Left ventricle myocardium inferior (tissue), 1 donor: ENCODE measurements at regions not wholly inside any gene's neighbourhood (a gene's known extent, or its start where the extent isn't known, plus 50 kb on each side); places are given as distances from the start of the nearest gene placed in this dataset.

Experiments used
- DNase-seq: peaks from one replicate; pipeline ENCODE4 v3.0.0-alpha.2; 2020
- H3K27ac ChIP-seq: fragments of 200-600 bp; replicated peaks from 2 replicates; pipeline ENCODE4 v1.8.0; 2021
- H3K27me3 ChIP-seq: fragments of 200-600 bp; 2 replicates; pipeline ENCODE4 v1.8.0; 2021; ENCODE audit warnings: low read depth
- H3K36me3 ChIP-seq: fragments of 200-600 bp; 2 replicates; pipeline ENCODE4 v1.8.0; 2021
- H3K4me1 ChIP-seq: fragments of 200-600 bp; 2 replicates; pipeline ENCODE4 v1.8.0; 2021
- H3K4me3 ChIP-seq: fragments of 200-600 bp; 2 replicates; pipeline ENCODE4 v1.8.0; 2021; ENCODE audit warnings: mild to moderate bottlenecking, moderate library complexity
- H3K9me3 ChIP-seq: fragments of 200-600 bp; replicated peaks from 2 replicates; pipeline ENCODE4 v1.8.0; 2021
- CTCF ChIP-seq: fragments of 200-600 bp; IDR thresholded peaks from 2 replicates; pipeline ENCODE4 v1.8.0; 2021; ENCODE audit warnings: antibody characterized with exemption, mild to moderate bottlenecking, borderline replicate concordance
- intact Hi-C: fragments of 100-400 bp; cut with micrococcal nuclease; formaldehyde crosslinking; loops from one replicate; pipeline ENCODE4 v1.11.0; 2022
- donor health status: DM: no; HTN: yes; CAD: no; lungs with severe emphysema.

- H3K27me3 ChIP-seq = peaks cover 19% of the 10 kb centered on the region
- DNase-seq = no peak
- H3K36me3 ChIP-seq = no peaks in the 10 kb centered on the region
- no peaks in the 10 kb centered on the region for H3K4me1 ChIP-seq
- intact Hi-C loops = no loop called here
- no peak overlapping the region for H3K27ac ChIP-seq
- no peaks in the 10 kb centered on the region for H3K9me3 ChIP-seq
- TF ChIP-seq CTCF = no peak
- no peak overlapping the region for H3K4me3 ChIP-seq
Measured at GRCh38 chr5:5983261-5983980, 394.9 kb downstream of the MED10 start.

- TF ChIP-seq CTCF = no peak
- H3K9me3 ChIP-seq = no peaks in the 10 kb centered on the region
- peaks cover 30% of the 10 kb centered on the region for H3K27me3 ChIP-seq
- intact Hi-C loops = no loop called here
- H3K36me3 ChIP-seq = no peaks in the 10 kb centered on the region
- no peak for DNase-seq
- no peak overlapping the region for H3K4me3 ChIP-seq
- no peak overlapping the region for H3K27ac ChIP-seq
- no peaks in the 10 kb centered on the region for H3K4me1 ChIP-seq
Measured at GRCh38 chr5:5981562-5981961, 396.8 kb downstream of the MED10 start.

- TF ChIP-seq CTCF = no peak
- H3K27ac ChIP-seq = no peak overlapping the region
- no peak overlapping the region for H3K4me3 ChIP-seq
- no peaks in the 10 kb centered on the region for H3K36me3 ChIP-seq
- no peak for DNase-seq
- H3K9me3 ChIP-seq = no peaks in the 10 kb centered on the region
- no peaks in the 10 kb centered on the region for H3K4me1 ChIP-seq
- H3K27me3 ChIP-seq = peaks cover 39% of the 10 kb centered on the region
- intact Hi-C loops = no loop called here
Measured at GRCh38 chr5:5980538-5980895, 397.8 kb downstream of the MED10 start.

- no peak for TF ChIP-seq CTCF
- Histone ChIP-seq H3K36me3 (no peaks in the 10 kb centered on the region), H3K4me3 (no peak overlapping the region), H3K4me1 (no peaks in the 10 kb centered on the region), H3K27ac (no peak overlapping the region), H3K27me3 (peaks cover 42% of the 10 kb centered on the region), H3K9me3 (no peaks in the 10 kb centered on the region)
- DNase-seq = no peak
- intact Hi-C loops = no loop called here
Measured at GRCh38 chr5:5979761-5980537, 398.4 kb downstream of the MED10 start.

GRCh38 chr5:5979377-5979760 lies 399.0 kb downstream of the MED10 start:
- H3K27me3 ChIP-seq = peaks cover 47% of the 10 kb centered on the region
- no peak for DNase-seq

More at GRCh38 chr5:5979377-5979760, 399.0 kb downstream of the MED10 start:
- no peak overlapping the region for H3K4me3 ChIP-seq
- no peak overlapping the region for H3K27ac ChIP-seq
- H3K4me1 ChIP-seq = no peaks in the 10 kb centered on the region
- TF ChIP-seq CTCF = no peak
- H3K9me3 ChIP-seq = no peaks in the 10 kb centered on the region
- H3K36me3 ChIP-seq = no peaks in the 10 kb centered on the region
- intact Hi-C loops = no loop called here
